Neural crest cell (in vitro differentiated cells): ENCODE measurements at regions not wholly inside any gene's neighbourhood (a gene's known extent, or its start where the extent isn't known, plus 50 kb on each side); places are given as distances from the start of the nearest gene placed in this dataset.

Experiments
- DNase-seq: peaks from one replicate; pipeline ENCODE4 v3.0.0; 2021; ENCODE audit warnings: low read depth, mixed read lengths, low spot score
- H3K27ac Mint-ChIP-seq: one replicate; pipeline ENCODE4 v1.8.0; 2021; ENCODE audit warnings: mild to moderate bottlenecking, mixed read lengths; ENCODE audit not compliant: unreplicated experiment
- H3K27me3 Mint-ChIP-seq: 2 replicates; pipeline ENCODE4 v1.8.0; 2021; ENCODE audit warnings: low read depth, mild to moderate bottlenecking, mixed read lengths
- H3K36me3 Mint-ChIP-seq: 2 replicates; pipeline ENCODE4 v1.8.0; 2021; ENCODE audit warnings: low read depth, mild to moderate bottlenecking, mixed read lengths
- H3K4me1 Mint-ChIP-seq: 2 replicates; pipeline ENCODE4 v1.8.0; 2021; ENCODE audit warnings: mixed read lengths
- H3K4me3 Mint-ChIP-seq: one replicate; pipeline ENCODE4 v1.8.0; 2021; ENCODE audit warnings: mild to moderate bottlenecking, mixed read lengths
- H3K9me3 Mint-ChIP-seq: 2 replicates; pipeline ENCODE4 v1.8.0; 2021; ENCODE audit warnings: mixed read lengths
- CTCF ChIP-seq: fragments of 200-600 bp; sonication (generic); conservative IDR thresholded peaks from 2 replicates; pipeline ENCODE4 v1.5.0; 2021; ENCODE audit warnings: antibody characterized with exemption, mild to moderate bottlenecking

- Mint-ChIP-seq H3K36me3 (no peaks in the 10 kb centered on the region), H3K27me3 (no peaks in the 10 kb centered on the region)
Observed at GRCh38 chr5:107286447-107287098, 384.2 kb downstream of the EFNA5 start.

GRCh38 chr5:107285772-107286171, 385.0 kb downstream of the EFNA5 start:
- H3K4me3 Mint-ChIP-seq: no peak overlapping the region
- H3K27me3 Mint-ChIP-seq: no peaks in the 10 kb centered on the region
- H3K27ac Mint-ChIP-seq: no peak overlapping the region
- DNase-seq: no peak
- peaks cover 2% of the 10 kb centered on the region for H3K9me3 Mint-ChIP-seq
- no peaks in the 10 kb centered on the region for H3K36me3 Mint-ChIP-seq
- TF ChIP-seq CTCF: no peak
- H3K4me1 Mint-ChIP-seq: peaks cover 32% of the 10 kb centered on the region

More at GRCh38 chr5:107286447-107287098, 384.2 kb downstream of the EFNA5 start:
- Mint-ChIP-seq H3K9me3 (peaks cover 2% of the 10 kb centered on the region), H3K27ac (peak overlapping the region; percentile 52), H3K4me1 (peaks cover 32% of the 10 kb centered on the region), H3K4me3 (no peak overlapping the region)
- no peak for TF ChIP-seq CTCF
- DNase-seq: no peak

GRCh38 chr5:107284822-107285525, 385.8 kb downstream of the EFNA5 start:
- no peaks in the 10 kb centered on the region for H3K27me3 Mint-ChIP-seq
- no peak for DNase-seq
- H3K9me3 Mint-ChIP-seq: peaks cover 2% of the 10 kb centered on the region
- no peak overlapping the region for H3K4me3 Mint-ChIP-seq
- H3K27ac Mint-ChIP-seq: no peak overlapping the region
- peaks cover 32% of the 10 kb centered on the region for H3K4me1 Mint-ChIP-seq
- H3K36me3 Mint-ChIP-seq: no peaks in the 10 kb centered on the region
- no peak for TF ChIP-seq CTCF

- no peak overlapping the region for H3K4me3 Mint-ChIP-seq
- no peaks in the 10 kb centered on the region for H3K36me3 Mint-ChIP-seq
- H3K4me1 Mint-ChIP-seq: peaks cover 8% of the 10 kb centered on the region
- DNase-seq: no peak
- H3K9me3 Mint-ChIP-seq: no peaks in the 10 kb centered on the region
- no peak overlapping the region for H3K27ac Mint-ChIP-seq
- TF ChIP-seq CTCF: no peak
- H3K27me3 Mint-ChIP-seq: no peaks in the 10 kb centered on the region
Observed at GRCh38 chr5:107282061-107282460, 388.7 kb downstream of the EFNA5 start.

GRCh38 chr5:107278774-107279173, 392.0 kb downstream of the EFNA5 start:
- H3K27ac Mint-ChIP-seq: no peak overlapping the region

More at GRCh38 chr5:107278774-107279173, 392.0 kb downstream of the EFNA5 start:
- Mint-ChIP-seq H3K4me1 (no peaks in the 10 kb centered on the region), H3K27me3 (no peaks in the 10 kb centered on the region), H3K4me3 (no peak overlapping the region), H3K9me3 (no peaks in the 10 kb centered on the region), H3K36me3 (no peaks in the 10 kb centered on the region)
- no peak for DNase-seq
- no peak for TF ChIP-seq CTCF
